HG03575 (cell line): ENCODE measurements at regions not wholly inside any gene's neighbourhood (a gene's known extent, or its start where the extent isn't known, plus 50 kb on each side); places are given as distances from the start of the nearest gene placed in this dataset.
"Not testable (repeated sequence)": the region's sequence is repeated elsewhere in the genome, so short reads cannot be mapped to it uniquely, and the experiment has no call there.

Source experiments
- ATAC-seq: cut with Tn5 transposase; IDR thresholded peaks from one replicate; pipeline ENCODE4 v1.9.1; 2021; ENCODE audit not compliant: unreplicated experiment, insufficient number of reproducible peaks, low FRiP score; ENCODE audit errors: extremely low read depth

DNA sequence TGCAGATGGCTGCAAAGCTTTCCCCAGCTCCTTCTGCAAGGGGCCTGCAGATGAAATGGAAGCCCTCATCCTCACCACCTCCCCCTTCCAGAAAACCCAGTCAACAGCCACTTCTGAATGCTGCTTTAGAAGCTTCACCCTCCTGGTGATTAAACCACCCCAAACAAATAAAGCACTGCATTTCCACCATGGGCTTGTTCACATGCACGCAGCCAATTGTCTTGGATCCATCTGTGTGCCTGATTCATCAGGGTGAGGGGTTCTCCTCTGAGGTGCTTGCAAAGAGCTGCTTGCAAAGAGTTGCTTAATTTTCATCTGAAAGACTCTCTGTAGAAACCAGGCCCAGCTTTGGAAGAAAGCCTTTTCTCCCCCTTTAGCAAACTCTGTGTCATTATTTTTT, 184.0 kb upstream of the OSBPL11 start:
- not testable (repeated sequence) for ATAC-seq

GRCh38 chr3:125779918-125780317, 184.6 kb upstream of the OSBPL11 start:
- ATAC-seq: not testable (repeated sequence)

DNA sequence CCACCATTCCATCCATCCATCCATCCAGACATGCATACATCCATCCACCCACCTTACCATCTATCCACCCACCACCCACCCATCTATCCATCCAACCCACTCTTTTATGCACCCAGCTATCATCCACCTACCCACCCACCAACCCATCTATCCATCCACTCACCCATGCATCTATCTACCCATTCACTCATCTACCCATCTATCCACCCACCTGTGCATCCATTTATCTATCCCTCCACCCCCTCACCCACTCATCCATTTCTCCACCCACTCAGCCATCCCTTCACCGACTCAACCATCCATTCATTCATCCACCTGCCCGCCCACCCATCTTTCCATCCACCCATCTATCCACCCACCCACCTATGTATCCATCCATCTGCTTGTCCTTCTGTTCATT, 186.4 kb upstream of the OSBPL11 start:
- not testable (repeated sequence) for ATAC-seq

DNA sequence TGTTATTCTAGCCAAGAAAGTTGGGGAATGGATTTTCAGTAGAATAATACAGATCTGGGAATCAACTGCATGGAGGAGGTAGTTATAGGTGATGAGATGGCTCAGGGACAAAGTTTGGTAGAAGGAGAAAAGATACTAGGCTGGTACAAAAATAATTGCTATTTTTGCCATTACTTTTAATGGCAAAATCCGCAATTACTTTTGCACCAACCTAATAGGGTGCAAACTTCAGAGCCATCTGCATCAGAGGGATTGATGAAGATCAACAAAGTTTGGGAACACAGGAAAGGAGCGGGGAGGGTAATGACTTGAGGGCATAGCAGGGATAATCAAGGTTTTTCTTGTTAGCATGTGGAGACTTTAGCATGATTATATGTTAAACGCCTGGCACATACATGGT, 178.7 kb upstream of the ROPN1B start:
- ATAC-seq: not testable (repeated sequence)

DNA sequence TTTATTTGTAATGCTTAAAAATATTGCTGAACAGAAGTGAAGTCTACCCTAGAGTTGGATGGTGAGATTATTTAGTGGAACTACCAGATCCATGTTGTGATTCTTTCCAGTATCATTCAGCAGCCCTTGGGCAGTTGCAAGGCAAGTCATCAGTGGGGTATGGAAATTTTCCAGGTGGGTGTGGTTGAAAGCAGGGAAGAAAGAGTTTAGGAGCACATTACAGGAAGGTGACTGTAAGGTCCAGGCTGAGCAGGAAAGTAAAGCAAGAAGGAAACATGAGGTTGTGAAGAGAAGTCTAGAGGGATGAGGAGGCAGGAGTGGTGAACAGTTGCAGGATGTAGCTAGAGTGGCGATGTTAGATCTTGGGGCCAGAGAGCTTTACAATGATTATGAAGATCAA, 178.0 kb upstream of the ROPN1B start:
- not testable (repeated sequence) for ATAC-seq

DNA sequence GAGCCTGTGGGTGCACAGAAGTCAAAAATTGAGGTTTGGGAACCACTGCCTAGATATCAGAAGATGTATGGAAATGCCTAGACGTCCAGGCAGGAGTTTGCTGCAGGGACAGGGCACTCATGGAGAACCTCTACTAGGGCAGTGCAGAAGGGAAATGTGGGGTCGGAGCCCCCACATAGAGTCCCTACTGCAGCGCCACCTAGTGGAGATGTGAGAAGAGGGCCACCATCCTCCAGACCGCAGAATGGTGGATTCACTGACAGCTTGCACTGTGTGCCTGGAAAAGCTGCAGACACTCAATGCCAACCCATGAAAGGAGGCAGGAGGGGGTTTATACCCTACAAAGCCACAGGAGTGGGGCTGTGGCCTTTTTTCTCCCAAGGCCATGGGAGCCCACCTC, 159.0 kb upstream of the ROPN1B start:
- ATAC-seq: not testable (repeated sequence)

DNA sequence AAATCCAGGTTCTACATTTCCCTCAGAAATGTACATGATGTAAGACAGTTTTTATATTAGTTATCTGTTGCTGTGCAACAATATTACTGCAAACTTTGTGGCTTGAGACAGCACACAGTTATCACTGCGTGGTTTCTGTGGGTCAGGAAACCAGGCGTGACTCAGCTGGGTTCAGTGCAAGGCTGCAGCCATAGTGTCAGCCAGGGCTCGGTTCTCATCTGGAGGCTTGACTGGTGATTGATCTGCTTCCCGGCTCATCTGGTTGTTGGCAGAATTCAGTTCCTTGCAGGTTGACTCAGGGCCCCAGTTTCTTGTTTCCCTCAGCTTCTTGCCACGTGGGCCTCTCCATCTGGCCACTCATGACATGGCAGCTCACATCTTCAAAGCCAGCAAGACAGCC, 146.8 kb upstream of the ROPN1B start:
- ATAC-seq: not testable (repeated sequence)

GRCh38 chr3:125831005-125831750, 137.8 kb upstream of the ROPN1B start:
- not testable (repeated sequence) for ATAC-seq

DNA sequence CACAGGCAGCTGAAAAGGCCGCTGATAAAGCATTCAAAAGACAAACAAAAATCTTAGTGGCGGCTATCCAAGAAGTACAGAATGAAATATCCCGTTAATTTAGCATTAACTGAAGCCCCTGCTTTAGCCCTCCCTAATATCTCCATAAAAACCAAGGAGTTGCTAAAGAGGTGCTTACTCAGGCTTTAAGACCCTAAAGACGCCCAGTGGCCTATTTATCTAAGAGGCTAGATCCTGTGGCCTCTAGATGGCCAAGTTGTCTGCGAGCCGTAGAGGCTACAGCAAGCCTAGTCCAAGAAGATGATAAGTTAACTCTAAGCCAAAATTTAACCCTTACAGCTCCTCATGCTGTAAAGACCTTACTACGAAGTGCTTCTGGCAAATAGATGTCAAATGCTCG, 133.4 kb upstream of the ROPN1B start:
- not testable (repeated sequence) for ATAC-seq

GRCh38 chr3:125836011-125836551, 132.9 kb upstream of the ROPN1B start:
- ATAC-seq: not testable (repeated sequence)

- not testable (repeated sequence) for ATAC-seq
These were observed 132.2 kb upstream of the ROPN1B start for GRCh38 chr3:125836786-125837185.

DNA sequence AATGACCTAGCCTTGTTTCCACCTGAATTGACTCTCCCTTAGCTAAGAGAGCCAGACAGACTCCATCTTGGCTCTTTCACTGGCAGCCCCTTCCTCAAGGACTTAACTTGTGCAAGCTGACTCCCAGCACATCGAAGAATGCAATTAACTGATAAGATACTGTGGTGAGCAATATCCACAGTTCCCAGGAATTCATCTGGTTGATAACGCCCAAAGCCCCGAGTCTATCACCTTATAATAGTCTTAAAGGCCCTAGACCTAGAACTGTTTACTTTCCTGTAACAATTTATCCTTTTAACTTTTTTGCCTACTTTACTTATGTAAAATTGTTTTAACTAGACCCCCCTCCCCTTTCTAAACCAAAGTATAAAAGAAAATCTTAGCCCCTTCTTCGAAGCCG, 130.1 kb upstream of the ROPN1B start:
- ATAC-seq: not testable (repeated sequence)

DNA sequence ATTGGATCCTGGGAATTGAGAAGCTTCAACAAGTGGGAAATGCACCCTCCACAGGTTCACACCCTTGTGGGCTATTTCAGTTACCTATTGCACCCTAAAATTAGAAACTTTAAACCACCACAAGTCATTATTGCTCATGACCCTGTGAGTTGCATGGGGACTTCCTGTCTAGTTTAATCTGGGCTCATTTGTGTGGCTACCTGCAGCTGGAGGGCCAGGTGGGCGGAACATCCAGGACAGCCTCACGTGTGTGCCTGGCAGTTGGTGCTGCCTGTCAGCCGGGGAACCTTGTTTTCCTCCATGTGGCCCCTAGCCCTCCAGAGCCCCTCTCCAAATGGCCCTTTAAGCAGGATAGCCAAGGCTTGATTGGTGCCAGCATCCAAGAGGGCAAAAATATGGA, 128.5 kb upstream of the ROPN1B start:
- not testable (repeated sequence) for ATAC-seq

GRCh38 chr3:125847966-125848365, 121.0 kb upstream of the ROPN1B start:
- not testable (repeated sequence) for ATAC-seq

GRCh38 chr3:125855006-125855405, 114.0 kb upstream of the ROPN1B start:
- not testable (repeated sequence) for ATAC-seq

GRCh38 chr3:125860547-125860946, 108.4 kb upstream of the ROPN1B start:
- ATAC-seq: not testable (repeated sequence)

DNA sequence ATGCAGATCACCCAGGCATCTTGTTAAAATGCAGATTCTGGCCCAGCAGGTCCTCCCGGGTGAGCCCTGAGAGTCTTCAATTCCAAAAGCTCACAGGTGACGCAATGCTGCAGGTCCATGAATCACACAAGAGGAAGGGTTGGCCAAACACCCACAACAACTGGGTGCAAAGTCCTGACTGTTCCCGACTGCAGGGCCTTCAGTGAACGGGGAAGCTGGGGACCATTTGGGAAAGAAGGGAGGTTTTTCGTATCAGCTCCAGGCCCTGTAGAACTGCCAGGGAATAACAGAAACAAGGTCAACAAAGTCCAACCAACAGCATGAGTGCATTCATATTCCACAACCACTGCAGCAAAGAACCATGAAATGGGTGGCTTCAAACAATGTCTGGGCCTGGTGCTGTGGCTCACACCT, 106.1 kb upstream of the ROPN1B start:
- ATAC-seq: not testable (repeated sequence)

DNA sequence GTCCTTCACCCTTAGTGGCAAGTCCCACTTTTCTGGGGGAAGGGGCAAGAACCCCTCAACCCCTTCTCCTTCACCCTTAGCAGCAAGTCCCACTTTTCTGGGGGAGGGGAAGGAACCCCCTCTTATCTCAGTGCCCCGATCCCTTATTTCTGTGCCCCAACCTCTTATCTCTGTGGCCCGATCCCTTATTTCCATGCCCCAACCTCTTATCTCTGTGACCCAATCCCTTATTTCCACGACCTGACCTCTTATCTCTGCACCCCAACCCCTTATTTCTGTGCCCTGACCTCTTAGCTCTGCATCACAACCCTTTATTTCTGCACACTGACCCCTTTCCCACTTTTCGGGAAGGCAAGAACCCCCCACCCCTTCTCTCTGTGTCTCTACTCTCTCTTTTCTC, 104.4 kb upstream of the ROPN1B start:
- ATAC-seq: not testable (repeated sequence)

- not testable (repeated sequence) for ATAC-seq
These were observed 83.0 kb upstream of the ROPN1B start for GRCh38 chr3:125886006-125886405.

GRCh38 chr3:125899181-125899580, 69.8 kb upstream of the ROPN1B start:
- ATAC-seq: not testable (repeated sequence)
